Inflammatory macrophage treated with lipopolysaccharide for 1 hour (primary cell): ENCODE measurements at regions not wholly inside any gene's neighbourhood (a gene's known extent, or its start where the extent isn't known, plus 50 kb on each side); places are given as distances from the start of the nearest gene placed in this dataset.
"Not testable (repeated sequence)": the region's sequence is repeated elsewhere in the genome, so short reads cannot be mapped to it uniquely, and the experiment has no call there.

ENCODE experiments used
- DNase-seq, 2 donors: peaks; one replicate each; pipeline ENCODE4 v3.0.0-alpha.2; 2020 to 2022

GRCh38 chr10:31192475-31192874 is 126.5 kb upstream of the ZEB1 start:
- DNase-seq = no peak

- DNase-seq = no peak
Measured at GRCh38 chr10:31194986-31195385, 124.0 kb upstream of the ZEB1 start.

DNA sequence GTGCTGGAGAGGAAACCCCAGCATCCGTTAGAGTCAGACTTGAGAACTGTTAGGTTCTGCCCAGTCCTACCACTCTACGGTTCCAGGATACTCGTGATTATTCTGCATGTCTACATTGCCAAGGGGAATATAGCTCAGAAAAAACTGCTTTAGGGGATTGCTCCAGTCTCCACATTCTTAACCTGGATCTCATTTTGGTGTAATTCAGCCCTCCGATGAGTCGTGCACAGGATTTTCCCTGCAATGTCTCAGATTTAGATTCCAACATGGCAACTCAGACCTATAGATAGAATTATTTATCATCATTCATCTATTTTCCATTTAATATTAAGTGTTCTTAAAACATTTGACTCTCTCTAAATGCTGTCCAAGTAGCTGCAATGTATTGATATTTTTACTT is 121.1 kb upstream of the ZEB1 start:
- no peak for DNase-seq

GRCh38 chr10:31204090-31204489 is 114.9 kb upstream of the ZEB1 start:
- no peak for DNase-seq

DNA sequence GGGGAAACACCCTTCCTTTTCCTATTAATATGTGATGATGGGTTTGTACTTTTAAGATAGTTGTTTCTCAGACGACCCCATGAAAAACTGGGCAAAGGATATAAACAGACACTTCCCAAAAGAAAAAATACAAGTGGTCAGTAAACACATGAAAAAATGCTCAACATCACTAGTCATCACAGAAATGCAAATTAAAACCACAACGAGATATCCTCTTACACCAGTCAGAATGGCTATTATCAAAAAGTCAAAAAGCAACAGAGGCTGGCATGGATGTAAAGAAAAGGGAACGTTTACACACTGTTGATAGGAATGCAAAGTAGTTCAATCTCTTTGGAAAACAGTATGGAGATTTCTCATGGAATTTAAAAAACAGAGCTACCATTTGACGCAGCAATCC is 111.4 kb upstream of the ZEB1 start:
- DNase-seq = no peak

DNA sequence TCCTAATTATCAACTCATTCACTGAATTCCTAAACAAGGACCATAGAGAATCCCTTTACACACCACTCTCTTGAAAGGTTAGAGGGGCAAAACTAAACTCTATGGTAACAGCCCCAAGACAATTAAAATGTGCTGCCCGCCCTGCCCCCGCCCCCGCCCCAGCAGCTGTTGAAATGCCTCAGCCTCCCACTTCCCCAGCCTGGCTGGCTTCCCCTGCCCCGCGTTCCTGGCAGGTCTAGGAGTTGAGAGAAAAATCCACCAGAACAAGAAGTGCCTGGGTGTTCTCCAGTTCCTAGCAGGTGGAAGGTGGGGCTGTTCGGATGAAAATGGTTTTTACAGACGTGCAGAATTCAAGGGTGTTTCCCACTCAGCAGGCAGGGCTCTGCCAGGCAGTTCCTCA is 109.5 kb upstream of the ZEB1 start:
- DNase-seq = no peak

GRCh38 chr10:31210190-31210589 is 108.8 kb upstream of the ZEB1 start:
- no peak for DNase-seq

DNA sequence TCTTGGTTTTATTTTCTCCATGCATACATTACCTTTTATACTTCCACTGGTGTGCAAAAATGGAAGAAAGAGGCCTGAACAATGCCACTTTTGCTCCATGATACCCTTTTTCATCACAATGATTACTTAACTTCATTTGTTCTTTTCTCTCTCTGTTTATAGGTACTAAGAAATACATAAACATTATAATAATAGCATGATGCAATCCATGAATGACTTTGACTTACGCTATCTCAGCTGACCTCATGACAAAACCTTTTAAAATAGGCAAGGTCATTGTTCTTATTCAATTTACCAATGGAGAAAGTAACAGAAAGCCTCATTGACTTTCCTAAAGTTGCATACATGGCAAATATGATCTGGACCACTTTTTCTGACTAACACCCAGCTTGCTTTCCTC is 105.1 kb upstream of the ZEB1 start:
- no peak for DNase-seq

- DNase-seq = peak; percentile 13 to 28
Measured at GRCh38 chr10:31215052-31215451, 104.0 kb upstream of the ZEB1 start.

DNA sequence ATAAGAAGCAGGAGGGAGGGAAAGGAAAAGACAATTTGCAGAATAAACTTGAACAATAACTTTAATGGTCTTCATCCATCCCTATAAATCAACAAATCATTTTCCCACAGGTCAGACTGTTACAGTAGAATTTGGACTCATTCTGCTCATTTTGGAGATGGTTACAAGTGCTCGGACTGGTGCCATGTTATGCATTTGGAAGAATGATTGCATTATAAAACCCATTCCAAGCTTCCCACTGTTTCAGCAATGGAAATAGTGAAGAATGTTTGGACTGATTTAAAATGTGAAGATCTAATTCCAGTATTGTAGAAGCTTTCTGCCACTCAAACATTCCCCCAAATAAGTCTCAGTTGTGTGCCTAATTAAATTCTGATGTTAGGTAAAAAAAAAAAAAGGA is 99.7 kb upstream of the ZEB1 start:
- no peak for DNase-seq

- DNase-seq = not testable (repeated sequence)
Measured at GRCh38 chr10:31228780-31229179, 90.2 kb upstream of the ZEB1 start.

- no peak for DNase-seq
Measured at GRCh38 chr10:31239961-31240360, 79.1 kb upstream of the ZEB1 start.

GRCh38 chr10:31242902-31243301 is 76.1 kb upstream of the ZEB1 start:
- peak; percentile 8 to 16 for DNase-seq

DNA sequence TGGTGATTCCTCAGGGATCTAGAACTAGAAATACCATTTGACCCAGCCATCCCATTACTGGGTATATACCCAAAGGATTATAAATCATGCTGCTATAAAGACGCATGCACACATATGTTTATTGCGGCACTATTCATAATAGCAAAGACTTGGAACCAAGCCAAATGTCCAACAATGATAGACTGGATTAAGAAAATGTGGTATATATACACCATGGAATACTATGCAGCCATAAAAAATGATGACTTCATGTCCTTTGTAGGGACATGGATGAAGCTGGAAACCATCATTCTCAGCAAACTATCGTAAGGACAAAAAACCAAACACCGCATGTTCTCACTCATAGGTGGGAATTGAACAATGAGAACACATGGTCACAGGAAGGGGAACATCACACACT is 67.9 kb upstream of the ZEB1 start:
- DNase-seq = not testable (repeated sequence)

DNA sequence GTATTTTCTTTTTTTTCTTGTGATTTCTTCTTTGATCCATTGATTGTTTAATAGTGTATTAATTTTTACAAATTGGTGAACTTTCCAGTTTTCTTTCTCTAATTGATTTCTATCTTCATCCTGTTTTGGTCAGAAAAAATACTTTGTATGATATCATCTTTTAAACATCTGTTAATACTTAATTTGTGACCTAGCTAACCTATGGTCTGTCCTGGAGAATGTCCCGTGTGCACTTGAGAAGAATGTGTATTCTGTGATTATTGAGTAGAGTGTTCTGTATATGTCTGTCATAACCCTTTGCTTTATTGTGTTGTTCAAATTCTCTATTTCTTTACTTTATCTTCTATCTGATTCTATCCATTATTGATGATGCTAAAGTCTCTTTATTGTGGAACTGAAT is 65.8 kb upstream of the ZEB1 start:
- DNase-seq = no peak

- DNase-seq = no peak
Measured at GRCh38 chr10:31261511-31262311, 57.3 kb upstream of the ZEB1 start.

DNA sequence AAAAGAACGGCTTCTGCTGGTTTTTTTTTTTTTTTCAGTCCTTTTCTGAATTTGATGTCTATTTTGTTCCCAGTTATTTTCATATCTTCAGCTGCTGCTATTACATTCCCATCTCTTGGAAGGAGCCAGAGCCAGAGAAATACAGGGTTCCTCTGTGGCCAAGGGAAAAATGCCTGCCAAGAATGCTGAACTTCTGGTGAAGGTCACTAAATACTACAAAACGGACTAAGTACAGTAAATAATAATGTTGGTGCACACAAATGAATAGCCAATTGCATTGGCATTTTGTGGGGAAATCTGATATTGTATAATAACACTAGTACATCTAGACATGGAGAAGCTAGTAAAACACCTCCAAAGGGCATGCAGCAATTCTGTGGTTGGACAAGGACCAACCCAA is 56.3 kb upstream of the ZEB1 start:
- DNase-seq = no peak

GRCh38 chr10:31263903-31264302 is 55.1 kb upstream of the ZEB1 start:
- DNase-seq = no peak

GRCh38 chr10:31268444-31269303 is 50.3 kb upstream of the ZEB1 start:
- no peak for DNase-seq
